GM18508 (cell line): ENCODE measurements at regions not wholly inside any gene's neighbourhood (a gene's known extent, or its start where the extent isn't known, plus 50 kb on each side); places are given as distances from the start of the nearest gene placed in this dataset.
"Not testable (repeated sequence)": the region's sequence is repeated elsewhere in the genome, so short reads cannot be mapped to it uniquely, and the experiment has no call there.

Source experiments
- ATAC-seq: cut with Tn5 transposase; IDR thresholded peaks from one replicate; pipeline ENCODE4 v1.9.1; 2021; ENCODE audit warnings: moderate number of reproducible peaks; ENCODE audit not compliant: insufficient read depth, unreplicated experiment

- ATAC-seq, result no peak
These were observed 430.6 kb upstream of the VRK2 start for GRCh38 chr2:57615855-57616556.

- ATAC-seq, result no peak
These were observed 429.3 kb upstream of the VRK2 start for GRCh38 chr2:57617318-57617717.

- no peak for ATAC-seq
These were observed 425.4 kb upstream of the VRK2 start for GRCh38 chr2:57621122-57621663.

GRCh38 chr2:57622009-57622408 is 424.6 kb upstream of the VRK2 start:
- ATAC-seq, result no peak

GRCh38 chr2:57656198-57656597 is 390.4 kb upstream of the VRK2 start:
- no peak for ATAC-seq

GRCh38 chr2:57669570-57669969 is 377.0 kb upstream of the VRK2 start:
- ATAC-seq, result no peak

GRCh38 chr2:57674025-57674424 is 372.6 kb upstream of the VRK2 start:
- ATAC-seq, result no peak

- ATAC-seq, result no peak
These were observed 371.9 kb upstream of the VRK2 start for GRCh38 chr2:57674743-57675142.

GRCh38 chr2:57677296-57677695 is 369.3 kb upstream of the VRK2 start:
- no peak for ATAC-seq

- ATAC-seq, result no peak
These were observed 365.0 kb upstream of the VRK2 start for GRCh38 chr2:57681650-57682049.

GRCh38 chr2:57685032-57685431 is 361.6 kb upstream of the VRK2 start:
- ATAC-seq, result no peak

GRCh38 chr2:57692395-57692794 is 354.2 kb upstream of the VRK2 start:
- no peak for ATAC-seq

- ATAC-seq, result no peak
These were observed 353.4 kb upstream of the VRK2 start for GRCh38 chr2:57693177-57693576.

- no peak for ATAC-seq
These were observed 352.6 kb upstream of the VRK2 start for GRCh38 chr2:57693965-57694364.

GRCh38 chr2:57696016-57696415 is 350.6 kb upstream of the VRK2 start:
- no peak for ATAC-seq

GRCh38 chr2:57698392-57698791 is 348.2 kb upstream of the VRK2 start:
- no peak for ATAC-seq

- ATAC-seq, result no peak
These were observed 347.6 kb upstream of the VRK2 start for GRCh38 chr2:57698935-57699449.

GRCh38 chr2:57701391-57701791 is 345.2 kb upstream of the VRK2 start:
- no peak for ATAC-seq

- no peak for ATAC-seq
These were observed 343.2 kb upstream of the VRK2 start for GRCh38 chr2:57703407-57703806.

GRCh38 chr2:57707794-57708193 is 338.8 kb upstream of the VRK2 start:
- ATAC-seq, result not testable (repeated sequence)

GRCh38 chr2:57711991-57712390 is 334.6 kb upstream of the VRK2 start:
- ATAC-seq, result no peak
